Head of caudate nucleus (tissue), 42 donors: ENCODE measurements at regions not wholly inside any gene's neighbourhood (a gene's known extent, or its start where the extent isn't known, plus 50 kb on each side); places are given as distances from the start of the nearest gene placed in this dataset.

Experiments used
- DNase-seq, 42 donors: peaks; one replicate each; pipeline versions ENCODE4 v3.0.0 to v3.0.0-alpha.2; 2020 to 2021; ENCODE audit warnings: mixed read lengths in 7 of 42
- intact Hi-C: fragments of 100-400 bp; cut with DNase I; formaldehyde crosslinking; loops from one replicate; pipeline ENCODE4 v1.15.0; 2022

DNA sequence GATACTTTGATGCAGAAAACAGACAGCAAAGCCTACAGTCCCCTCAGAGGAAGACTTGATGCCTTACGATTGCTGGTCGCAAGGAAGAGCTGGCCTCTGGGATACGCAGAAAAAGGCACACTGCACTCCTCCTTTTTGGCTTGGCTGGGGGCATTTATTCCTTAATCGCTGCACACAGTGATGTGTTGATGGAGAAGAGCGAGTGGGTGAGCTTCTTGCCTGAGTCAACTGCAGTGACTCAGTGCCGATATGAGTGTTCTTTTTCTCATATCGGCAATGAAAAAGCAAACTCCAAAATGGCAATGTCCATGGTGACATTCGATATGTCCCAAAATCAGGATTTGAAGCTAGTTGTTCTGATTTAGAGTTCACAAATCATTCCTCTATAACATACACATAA is 794.8 kb downstream of the HACE1 start:
- intact Hi-C loops = no loop called here
- peak in 22 of 42 donors; percentile 3 to 65 (median 20) for DNase-seq

- intact Hi-C loops = no loop called here
Observed at GRCh38 chr6:104050455-104050854, 809.3 kb downstream of the HACE1 start.

GRCh38 chr6:104046426-104046825 is 813.3 kb downstream of the HACE1 start:
- intact Hi-C loops = no loop called here
- no peak for DNase-seq

More at GRCh38 chr6:104050455-104050854, 809.3 kb downstream of the HACE1 start:
- DNase-seq = no peak

DNA sequence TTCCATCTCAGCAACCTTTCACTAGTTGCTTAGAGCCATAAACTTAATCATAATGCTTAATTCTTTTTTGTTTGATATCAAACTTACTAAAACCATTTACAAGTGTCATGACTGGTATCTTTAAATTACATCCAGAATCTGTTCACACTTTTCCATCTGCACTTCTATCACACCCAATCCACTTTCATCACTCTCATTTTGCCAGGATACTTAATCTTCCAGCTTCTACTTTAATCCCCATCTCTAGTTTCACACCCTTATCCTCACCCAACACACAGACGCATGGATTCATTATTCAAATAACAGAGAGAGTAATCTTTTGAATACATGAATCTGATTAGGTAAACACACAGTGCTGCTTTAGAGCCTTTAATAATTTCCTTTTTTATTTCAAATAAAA is 828.4 kb downstream of the HACE1 start:
- intact Hi-C loops = no loop called here

DNA sequence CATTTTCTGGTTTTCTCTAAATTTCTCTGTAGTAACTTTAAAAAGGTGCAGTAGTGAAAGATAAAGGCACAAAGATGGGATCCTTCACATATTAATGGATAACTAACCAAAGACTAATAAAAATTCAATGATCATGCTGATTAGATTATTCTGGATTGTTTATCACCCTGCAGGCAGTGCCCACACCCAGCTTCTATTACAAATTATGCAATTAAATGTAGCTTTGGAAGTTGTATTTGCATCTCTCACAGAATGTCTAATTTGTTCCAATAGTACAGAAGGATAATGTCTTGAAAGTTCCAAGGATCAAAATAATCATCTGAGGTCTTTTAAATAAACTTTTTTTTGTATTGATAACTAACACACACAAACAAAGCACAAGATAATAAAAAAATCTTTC is 837.6 kb downstream of the HACE1 start:
- DNase-seq = no peak
- intact Hi-C loops = no loop called here

More for the DNA sequence above, 828.4 kb downstream of the HACE1 start:
- no peak for DNase-seq

GRCh38 chr6:104019075-104019753 is 840.5 kb downstream of the HACE1 start:
- DNase-seq = no peak
- intact Hi-C loops = no loop called here

GRCh38 chr6:104017410-104018381 is 842.0 kb downstream of the HACE1 start:
- intact Hi-C loops = no loop called here
- peak in 1 of 42 donors; percentile 3 for DNase-seq

DNA sequence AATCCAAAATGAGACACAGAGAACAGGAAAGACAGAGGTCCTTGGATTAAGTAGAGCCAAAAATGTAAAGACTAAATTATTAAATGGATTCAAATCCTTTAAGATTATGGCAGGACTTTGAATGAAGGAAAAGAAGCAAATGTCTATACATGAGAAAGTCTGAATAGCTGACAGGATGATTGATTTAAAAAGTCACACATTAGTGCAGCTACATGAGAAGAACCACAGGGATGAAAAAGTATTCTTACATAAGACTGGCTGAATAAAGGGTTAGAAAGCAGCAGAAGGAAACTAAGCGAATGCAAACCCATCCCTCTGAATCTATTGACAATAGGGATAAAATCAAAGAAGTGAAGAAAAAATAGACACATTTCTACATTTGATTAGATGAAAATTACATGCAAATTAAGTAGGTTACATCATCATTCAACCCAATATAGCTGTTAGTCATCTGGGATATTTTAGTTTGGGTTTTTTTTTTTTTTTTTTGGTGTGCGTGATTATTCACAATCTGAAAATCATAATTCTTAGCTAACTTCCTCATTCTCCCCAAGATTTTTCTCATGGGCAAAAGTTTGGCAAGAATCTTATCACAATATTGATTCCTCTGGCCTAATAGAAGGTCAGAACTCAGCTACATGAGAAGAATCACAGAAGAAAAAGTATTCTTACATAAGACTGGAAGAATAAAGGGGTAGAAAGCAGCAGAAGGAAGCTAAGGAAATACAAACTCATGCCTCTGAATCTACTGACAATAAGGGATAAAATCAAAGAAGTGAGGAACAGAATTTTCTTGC is 845.4 kb downstream of the HACE1 start:
- DNase-seq = no peak
- intact Hi-C loops = no loop called here

DNA sequence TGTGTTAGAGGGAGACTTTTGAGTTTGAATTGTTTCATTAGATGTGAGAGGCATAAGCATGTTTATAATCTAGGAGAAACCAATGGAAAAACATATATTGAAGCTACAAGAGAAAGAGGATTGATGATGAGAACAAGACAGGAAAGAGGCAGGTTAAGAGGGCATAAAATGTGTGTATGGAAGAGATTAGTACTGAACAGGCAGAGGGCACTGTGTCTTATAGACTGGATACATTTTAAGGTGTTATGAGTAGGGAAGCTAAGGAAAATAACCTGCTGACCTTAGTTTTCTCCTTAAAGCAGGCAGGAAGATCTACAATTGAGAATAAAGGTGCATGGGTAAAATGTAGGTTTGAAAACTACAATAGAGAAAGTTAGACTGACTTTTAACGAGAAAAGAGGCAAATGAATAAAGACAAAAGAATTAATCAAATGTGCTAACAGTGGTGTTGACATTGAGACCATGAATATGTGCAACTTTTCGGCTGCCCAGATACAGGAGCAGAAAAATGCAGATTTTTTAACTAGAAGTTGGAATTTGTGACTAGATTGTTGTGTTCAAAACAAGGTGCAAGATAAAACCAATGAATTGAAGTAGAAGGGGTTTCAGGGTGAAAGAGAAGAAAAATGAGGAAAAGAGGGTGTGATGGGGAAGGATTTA is 846.3 kb downstream of the HACE1 start:
- intact Hi-C loops = no loop called here
- no peak for DNase-seq

DNA sequence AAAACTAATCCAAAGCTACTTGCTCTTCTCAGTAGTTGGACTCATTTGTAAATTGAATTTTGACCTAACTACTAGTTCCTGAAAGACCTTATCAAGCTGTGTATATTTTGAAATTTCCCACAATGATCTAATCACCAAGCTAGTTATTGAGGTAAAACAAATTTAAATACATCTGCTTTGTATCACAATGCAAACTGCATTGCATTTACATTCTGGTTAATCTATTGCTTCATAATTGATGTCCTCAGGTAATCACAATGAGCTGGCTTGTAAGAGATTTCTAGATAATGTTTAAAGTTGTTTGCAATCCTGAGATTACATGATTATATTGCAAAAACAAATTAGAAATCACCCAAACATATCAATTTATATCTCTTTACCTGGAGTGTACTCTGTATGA is 848.8 kb downstream of the HACE1 start:
- intact Hi-C loops = no loop called here
- no peak for DNase-seq

GRCh38 chr6:104003803-104004516 is 855.8 kb downstream of the HACE1 start:
- intact Hi-C loops = no loop called here
- DNase-seq = no peak

GRCh38 chr6:103995571-103995970 is 864.1 kb downstream of the HACE1 start:
- no peak for DNase-seq
- intact Hi-C loops = no loop called here

DNA sequence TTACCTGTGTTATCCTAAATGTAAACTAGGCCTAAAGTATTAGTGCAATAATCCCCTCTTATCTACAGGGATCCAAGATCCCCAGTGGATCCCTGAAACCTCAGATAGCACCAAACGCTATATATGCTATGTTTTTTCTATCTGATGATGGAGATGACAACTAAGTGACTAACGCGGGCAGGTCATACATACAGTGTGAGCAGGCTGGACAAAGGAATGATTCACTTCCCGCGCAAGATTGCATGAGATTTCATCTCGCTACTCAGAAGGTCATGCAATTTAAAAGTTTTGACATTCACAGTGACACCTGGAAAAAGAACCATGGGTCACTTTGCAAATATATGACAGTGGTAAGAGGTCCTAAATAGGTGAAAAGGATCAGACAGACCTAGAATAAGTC is 875.9 kb downstream of the HACE1 start:
- no peak for DNase-seq
- intact Hi-C loops = no loop called here

DNA sequence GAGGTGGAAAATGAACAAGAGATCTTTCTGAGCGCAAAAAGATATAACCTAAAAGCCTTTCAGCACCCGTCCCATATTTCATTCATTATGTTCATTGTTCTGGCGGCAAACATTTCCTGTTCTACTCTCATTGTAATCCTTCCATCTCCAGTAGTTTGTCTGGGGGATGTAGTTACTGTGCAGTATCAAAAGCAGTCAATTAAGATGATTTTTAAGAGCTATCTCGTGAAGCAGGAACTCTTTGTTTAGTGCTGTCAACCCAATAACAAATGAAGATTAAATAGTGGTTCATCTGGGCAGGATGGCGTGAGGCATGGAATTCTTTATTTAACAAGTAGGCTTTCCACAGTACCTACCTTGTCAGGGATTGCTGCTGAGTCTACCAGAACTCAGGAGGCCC is 876.7 kb downstream of the HACE1 start:
- intact Hi-C loops = no loop called here
- no peak for DNase-seq

DNA sequence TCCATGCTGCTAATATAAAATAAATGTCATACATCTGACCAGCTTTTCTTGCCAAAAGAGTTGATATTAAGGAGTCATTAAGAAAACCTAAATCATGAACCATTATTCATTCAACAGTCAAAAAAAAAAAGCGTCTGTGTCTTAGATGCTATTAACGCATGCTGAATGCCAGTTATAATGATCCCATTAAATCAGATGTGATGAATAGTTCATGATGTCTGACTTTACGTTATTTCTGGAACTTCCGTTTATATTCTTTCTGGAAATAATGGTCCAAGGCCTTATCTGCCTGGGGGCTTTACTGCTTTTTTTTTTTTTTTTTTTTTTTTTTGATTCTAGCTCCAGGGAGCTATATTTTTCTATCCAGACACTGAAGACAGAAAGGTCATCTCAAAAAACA is 877.1 kb downstream of the HACE1 start:
- DNase-seq = no peak
- intact Hi-C loops = no loop called here

DNA sequence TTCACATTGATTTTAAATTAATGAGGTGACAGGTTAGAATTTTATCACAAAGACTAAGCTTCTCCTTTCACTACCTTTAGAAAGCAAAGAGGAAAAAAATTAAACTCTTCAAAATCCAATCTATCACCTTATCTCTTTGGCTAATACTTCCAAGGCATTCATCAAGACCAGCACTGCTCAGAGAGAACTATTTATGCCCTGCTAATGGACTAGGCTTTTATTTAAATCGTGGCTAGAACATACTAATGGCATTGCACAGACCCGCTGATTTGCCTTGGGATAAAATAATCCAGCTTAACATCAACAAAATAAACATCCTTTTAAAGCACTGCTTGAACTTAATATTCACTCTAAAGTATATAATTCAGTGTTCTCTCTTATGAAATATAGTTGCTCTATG is 880.4 kb downstream of the HACE1 start:
- intact Hi-C loops = no loop called here
- no peak for DNase-seq

GRCh38 chr6:103937389-103937788 is 922.3 kb downstream of the HACE1 start:
- intact Hi-C loops = no loop called here
- no peak for DNase-seq

DNA sequence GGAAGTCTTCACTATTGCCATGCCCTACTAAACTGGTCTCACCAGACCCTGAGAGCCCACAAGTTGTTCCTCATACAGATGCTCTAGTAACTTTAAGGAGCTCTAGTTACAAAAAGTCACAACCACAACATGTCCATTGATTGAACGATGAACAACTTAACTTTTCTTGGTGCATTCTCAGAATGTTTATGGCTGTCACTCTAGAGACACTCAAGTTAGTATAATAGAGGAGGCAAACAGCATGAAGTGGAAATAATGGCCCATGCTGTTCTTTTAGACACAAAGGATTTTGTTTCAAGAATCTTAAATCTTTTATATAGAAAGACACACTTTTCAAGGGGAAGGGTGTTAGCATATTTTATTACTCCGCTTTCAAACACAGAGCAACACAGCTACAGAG is 934.4 kb downstream of the HACE1 start:
- no peak for DNase-seq
- intact Hi-C loops = no loop called here

DNA sequence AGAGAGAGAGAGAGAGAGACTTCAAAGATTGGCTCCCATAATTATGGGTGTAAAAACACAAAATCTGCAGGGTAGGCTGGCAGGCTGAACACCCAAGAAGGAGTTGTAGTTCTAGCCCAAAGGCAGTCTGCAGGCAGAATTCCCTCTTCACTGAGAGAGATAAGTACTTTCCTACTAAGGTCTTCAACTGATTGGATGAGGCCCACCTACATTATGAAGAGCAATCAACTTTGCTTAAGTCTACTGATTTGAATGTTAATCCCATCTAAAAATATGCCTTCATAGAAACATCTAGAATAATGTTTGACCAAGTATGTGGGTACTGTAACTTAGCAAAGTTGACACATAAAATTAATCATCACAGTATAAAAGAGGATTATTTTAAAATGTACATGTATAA is 949.7 kb downstream of the HACE1 start:
- intact Hi-C loops = no loop called here
- no peak for DNase-seq
